Body of pancreas (tissue), 4 donors: ENCODE measurements at regions not wholly inside any gene's neighbourhood (a gene's known extent, or its start where the extent isn't known, plus 50 kb on each side); places are given as distances from the start of the nearest gene placed in this dataset.
A peak's percentile ranks its signal among the peaks of the same experiment; 100 is the strongest.

ENCODE experiments used
- ATAC-seq: fragments of 150-250 bp; one replicate; pipeline ENCODE4 v1.9.1; 2016
- DNase-seq, 4 donors: peaks; one replicate each; pipeline ENCODE4 v3.0.0-alpha.2; 2019
- H3K27ac ChIP-seq, 4 donors: fragments of 200-600 bp; sonication (generic); 1 replicate in 3 of 4; 2 replicates in 1 of 4; pipeline versions ENCODE4 v1.5.1 to v1.6.1; 2016 to 2019; ENCODE audit warnings: mild to moderate bottlenecking in 1 of 4, mixed read lengths in 1 of 4, moderate library complexity in 1 of 4
- H3K27me3 ChIP-seq, 2 donors: fragments of 200-600 bp; sonication (generic); one replicate each; pipeline ENCODE4 v1.6.0; 2016; ENCODE audit warnings: mild to moderate bottlenecking in 1 of 2
- H3K36me3 ChIP-seq, 2 donors: fragments of 200-600 bp; sonication (generic); replicated peaks in 1 of 2; 2 replicates each; pipeline ENCODE4 v1.5.1; 2016; ENCODE audit warnings: low read depth in 2 of 2; ENCODE audit not compliant: insufficient read depth in 1 of 2
- H3K4me1 ChIP-seq: fragments of 200-600 bp; sonication (generic); one replicate; pipeline ENCODE4 v1.6.0; 2016
- H3K4me3 ChIP-seq, 2 donors: fragments of 200-600 bp; sonication (generic); 1 replicate in 1 of 2; 2 replicates in 1 of 2; pipeline ENCODE4 v1.5.1; 2016 to 2019
- H3K9me3 ChIP-seq, 3 donors: fragments of 200-600 bp; sonication (generic); 1 replicate in 2 of 3; 2 replicates in 1 of 3; pipeline ENCODE4 v1.5.1; 2016
- CTCF ChIP-seq, 7 experiments: fragments of 450-650 bp in 4 of 7; fragments of 200-600 bp in 3 of 7; sonication (generic) in 3 of 7; IDR thresholded peaks; one replicate each; pipeline ENCODE4 v1.5.1; 2016 to 2019; ENCODE audit warnings: antibody characterized with exemption in 7 of 7
- POLR2A ChIP-seq, 3 donors: fragments of 450-650 bp; IDR thresholded peaks; one replicate each; pipeline ENCODE4 v1.6.1; 2016; ENCODE audit warnings: antibody characterized with exemption in 3 of 3, mild to moderate bottlenecking in 2 of 3
- WGBS, 2 donors: methylation state at CpG; one replicate each; pipeline ENCODE4 v1.1.5; 2017; 5-methylcytosine and 5-hydroxymethylcytosine counted together
- intact Hi-C: fragments of 100-400 bp; cut with DNase I; formaldehyde crosslinking; loops from one replicate; pipeline ENCODE4 v1.15.1; 2023

- intact Hi-C loops = no loop called here
- H3K36me3 ChIP-seq = no peaks in the 10 kb centered on the region
- peak in 2 of 4 donors; percentile 4 to 5 for DNase-seq
- no peaks in the 10 kb centered on the region for H3K9me3 ChIP-seq
- 77 to 79% methylated on average over 7 to 11 of the region's 11 CpGs for WGBS, 2 donors
- H3K27ac ChIP-seq = no peak overlapping the region
- no peaks in the 10 kb centered on the region for H3K4me1 ChIP-seq
- ATAC-seq = no peak
- no peak for TF ChIP-seq CTCF (IDR thresholded peaks at IDR 0.05)
- TF ChIP-seq POLR2A (IDR thresholded peaks at IDR 0.05) = no peak
- H3K4me3 ChIP-seq = no peak overlapping the region
- no peaks in the 10 kb centered on the region for H3K27me3 ChIP-seq
These were observed 293.5 kb upstream of the RTL1 start for GRCh38 chr14:101196795-101197590.

- 78 to 84% methylated on average over 15 to 18 of the region's 18 CpGs for WGBS, 2 donors
- TF ChIP-seq CTCF (IDR thresholded peaks at IDR 0.05) (no peak), POLR2A (IDR thresholded peaks at IDR 0.05) (no peak)
- DNase-seq (peak in 2 of 4 donors; percentile 6 to 8), ATAC-seq (no peak)
- Histone ChIP-seq H3K4me1 (no peaks in the 10 kb centered on the region), H3K9me3 (no peaks in the 10 kb centered on the region), H3K36me3 (no peaks in the 10 kb centered on the region), H3K27ac (no peak overlapping the region), H3K4me3 (no peak overlapping the region), H3K27me3 (no peaks in the 10 kb centered on the region)
- intact Hi-C loops = no loop called here
These were observed 294.3 kb upstream of the RTL1 start for GRCh38 chr14:101197595-101198397.

- no peaks in the 10 kb centered on the region for H3K4me1 ChIP-seq
- no peaks in the 10 kb centered on the region for H3K36me3 ChIP-seq
- no peak for TF ChIP-seq POLR2A (IDR thresholded peaks at IDR 0.05)
- TF ChIP-seq CTCF (IDR thresholded peaks at IDR 0.05) = no peak
- no peak overlapping the region for H3K4me3 ChIP-seq
- no peaks in the 10 kb centered on the region for H3K27me3 ChIP-seq
- H3K27ac ChIP-seq = no peak overlapping the region
- 75 to 89% methylated on average over 10 to 16 of the region's 16 CpGs for WGBS, 2 donors
- H3K9me3 ChIP-seq = no peaks in the 10 kb centered on the region
- ATAC-seq (no peak), DNase-seq (peak in 1 of 4 donors; percentile 6)
- intact Hi-C loops = no loop called here
These were observed 295.0 kb upstream of the RTL1 start for GRCh38 chr14:101198398-101199027.

GRCh38 chr14:101199028-101199770, 295.7 kb upstream of the RTL1 start:
- peak in 1 of 4 donors; percentile 3 for DNase-seq
- intact Hi-C loops = no loop called here
- ATAC-seq = no peak

More at GRCh38 chr14:101199028-101199770, 295.7 kb upstream of the RTL1 start:
- H3K36me3 ChIP-seq = no peaks in the 10 kb centered on the region
- H3K27ac ChIP-seq = no peak overlapping the region
- no peak for TF ChIP-seq POLR2A (IDR thresholded peaks at IDR 0.05)
- TF ChIP-seq CTCF (IDR thresholded peaks at IDR 0.05) = no peak
- no peaks in the 10 kb centered on the region for H3K27me3 ChIP-seq
- 75 to 83% methylated on average over 14 to 17 of the region's 17 CpGs for WGBS, 2 donors
- no peaks in the 10 kb centered on the region for H3K9me3 ChIP-seq
- no peaks in the 10 kb centered on the region for H3K4me1 ChIP-seq
- H3K4me3 ChIP-seq = no peak overlapping the region
